Esophagus muscularis mucosa (tissue), 4 donors: ENCODE measurements at regions not wholly inside any gene's neighbourhood (a gene's known extent, or its start where the extent isn't known, plus 50 kb on each side); places are given as distances from the start of the nearest gene placed in this dataset.
A peak's percentile ranks its signal among the peaks of the same experiment; 100 is the strongest.

ENCODE experiments used
- DNase-seq: peaks from one replicate; pipeline ENCODE4 v3.0.0-alpha.2; 2017; ENCODE audit errors: extremely low spot score
- H3K27ac ChIP-seq, 4 donors: fragments of 200-600 bp; sonication (generic); replicated peaks in 1 of 4; 1 replicate in 3 of 4; 2 replicates in 1 of 4; pipeline ENCODE4 v1.5.1; 2016 to 2019; ENCODE audit warnings: mild to moderate bottlenecking in 1 of 4
- H3K27me3 ChIP-seq, 4 donors: fragments of 200-600 bp; sonication (generic); one replicate each; pipeline versions ENCODE4 v1.5.1 to v1.6.0; 2016 to 2019
- H3K36me3 ChIP-seq, 4 donors: fragments of 200-600 bp; sonication (generic); one replicate each; pipeline ENCODE4 v1.5.1; 2016 to 2019
- H3K4me1 ChIP-seq, 4 donors: fragments of 200-600 bp; sonication (generic); one replicate each; pipeline ENCODE4 v1.5.1; 2016 to 2019
- H3K4me3 ChIP-seq, 4 donors: fragments of 200-600 bp; sonication (generic); 1 replicate in 2 of 4; 2 replicates in 2 of 4; pipeline ENCODE4 v1.5.1; 2016 to 2019; ENCODE audit warnings: mild to moderate bottlenecking in 4 of 4, moderate library complexity in 1 of 4
- H3K9me3 ChIP-seq, 4 donors: fragments of 200-600 bp; sonication (generic); 1 replicate in 3 of 4; 2 replicates in 1 of 4; pipeline ENCODE4 v1.5.1; 2016 to 2019
- CTCF ChIP-seq, 3 experiments: fragments of 200-600 bp in 2 of 3; fragments of 450-650 bp in 1 of 3; sonication (generic) in 2 of 3; IDR thresholded peaks; one replicate each; pipeline ENCODE4 v1.5.1; 2017 to 2019; ENCODE audit warnings: antibody characterized with exemption in 3 of 3, mild to moderate bottlenecking in 2 of 3, moderate library complexity in 1 of 3
- EP300 ChIP-seq: sonication (generic); formaldehyde crosslinking; IDR thresholded peaks from one replicate; pipeline ENCODE4 v1.6.1; 2017; ENCODE audit warnings: antibody characterized with exemption
- POLR2A ChIP-seq: fragments of 450-650 bp; IDR thresholded peaks from one replicate; pipeline ENCODE4 v1.6.1; 2017; ENCODE audit warnings: antibody characterized with exemption, moderate library complexity, mild to moderate bottlenecking, low read depth
- POLR2AphosphoS5 ChIP-seq, 2 donors: sonication (generic); formaldehyde crosslinking; IDR thresholded peaks; one replicate each; pipeline ENCODE4 v1.6.1; 2017; ENCODE audit warnings: antibody characterized with exemption in 2 of 2
- WGBS: methylation state at CpG from one replicate; pipeline ENCODE4 v1.1.5; 2018; 5-methylcytosine and 5-hydroxymethylcytosine counted together
- intact Hi-C: fragments of 100-400 bp; cut with DNase I; formaldehyde crosslinking; loops from one replicate; pipeline ENCODE4 v1.15.1; 2023

- Histone ChIP-seq H3K27me3 (peaks cover 0 to 34% (median 0%) of the 10 kb centered on the region in 4 donors), H3K27ac (no peak overlapping the region), H3K36me3 (no peaks in the 10 kb centered on the region), H3K9me3 (no peaks in the 10 kb centered on the region), H3K4me1 (no peaks in the 10 kb centered on the region), H3K4me3 (no peak overlapping the region)
- WGBS: 87% methylated on average over 10 of the region's 11 CpGs
- peak; percentile 37 for DNase-seq
- intact Hi-C loops: loop anchor here (10.0 kb wide), 1 partner anchor 208 kb away; no protein-coding TSS in a partner anchor
- TF ChIP-seq POLR2A (no peak), CTCF (IDR thresholded peaks at IDR 0.05) (no peak), EP300 (no peak), POLR2AphosphoS5 (IDR thresholded peaks at IDR 0.05) (no peak)
Measured at GRCh38 chr7:50207251-50207564, 97.3 kb upstream of the IKZF1 start.

GRCh38 chr7:50206453-50207250 is 97.9 kb upstream of the IKZF1 start:
- H3K4me1 ChIP-seq: no peaks in the 10 kb centered on the region
- peak; percentile 83 for DNase-seq
- no peak overlapping the region for H3K27ac ChIP-seq
- TF ChIP-seq POLR2A (no peak), POLR2AphosphoS5 (IDR thresholded peaks at IDR 0.05) (no peak), CTCF (IDR thresholded peaks at IDR 0.05) (no peak), EP300 (no peak)
- no peaks in the 10 kb centered on the region for H3K36me3 ChIP-seq
- 84% methylated on average over 17 of the region's 21 CpGs for WGBS
- H3K4me3 ChIP-seq: no peak overlapping the region
- peaks cover 0 to 28% (median 0%) of the 10 kb centered on the region in 4 donors for H3K27me3 ChIP-seq
- H3K9me3 ChIP-seq: no peaks in the 10 kb centered on the region
- intact Hi-C loops: loop anchor here (10.0 kb wide), 1 partner anchor 208 kb away; no protein-coding TSS in a partner anchor

- DNase-seq: no peak
- no peak overlapping the region for H3K27ac ChIP-seq
- H3K27me3 ChIP-seq: peaks cover 0 to 24% (median 0%) of the 10 kb centered on the region in 4 donors
- no peaks in the 10 kb centered on the region for H3K9me3 ChIP-seq
- no peaks in the 10 kb centered on the region for H3K4me1 ChIP-seq
- intact Hi-C loops: loop anchor here (10.0 kb wide), 1 partner anchor 210 kb away; no protein-coding TSS in a partner anchor
- TF ChIP-seq POLR2A (no peak), CTCF (IDR thresholded peaks at IDR 0.05) (no peak), EP300 (no peak), POLR2AphosphoS5 (IDR thresholded peaks at IDR 0.05) (no peak)
- no peak overlapping the region for H3K4me3 ChIP-seq
- no peaks in the 10 kb centered on the region for H3K36me3 ChIP-seq
- 64% methylated on average over 7 of the region's 7 CpGs for WGBS
Measured at GRCh38 chr7:50205011-50205410, 99.5 kb upstream of the IKZF1 start.

- Histone ChIP-seq H3K36me3 (no peaks in the 10 kb centered on the region), H3K27me3 (peaks cover 0 to 24% (median 0%) of the 10 kb centered on the region in 4 donors), H3K4me1 (no peaks in the 10 kb centered on the region), H3K27ac (no peak overlapping the region), H3K4me3 (no peak overlapping the region), H3K9me3 (no peaks in the 10 kb centered on the region)
- intact Hi-C loops: loop anchor here (10.0 kb wide), 1 partner anchor 210 kb away; no protein-coding TSS in a partner anchor
- no peak for TF ChIP-seq EP300
- no peak for TF ChIP-seq CTCF (IDR thresholded peaks at IDR 0.05)
- TF ChIP-seq POLR2AphosphoS5 (IDR thresholded peaks at IDR 0.05): no peak
- TF ChIP-seq POLR2A: no peak
- no peak for DNase-seq
- 58% methylated on average over 5 of the region's 5 CpGs for WGBS
Measured at GRCh38 chr7:50204581-50204980, 99.9 kb upstream of the IKZF1 start.
